Eye (tissue), 1 donor: ENCODE measurements at regions not wholly inside any gene's neighbourhood (a gene's known extent, or its start where the extent isn't known, plus 50 kb on each side); places are given as distances from the start of the nearest gene placed in this dataset.
"Not testable (repeated sequence)": the region's sequence is repeated elsewhere in the genome, so short reads cannot be mapped to it uniquely, and the experiment has no call there.

ENCODE experiments used
- DNase-seq: peaks from one replicate; pipeline ENCODE4 v3.0.0-alpha.2; 2015

GRCh38 chr14:54010981-54011380, 54.4 kb upstream of the BMP4 start:
- peak; percentile 41 for DNase-seq

DNA sequence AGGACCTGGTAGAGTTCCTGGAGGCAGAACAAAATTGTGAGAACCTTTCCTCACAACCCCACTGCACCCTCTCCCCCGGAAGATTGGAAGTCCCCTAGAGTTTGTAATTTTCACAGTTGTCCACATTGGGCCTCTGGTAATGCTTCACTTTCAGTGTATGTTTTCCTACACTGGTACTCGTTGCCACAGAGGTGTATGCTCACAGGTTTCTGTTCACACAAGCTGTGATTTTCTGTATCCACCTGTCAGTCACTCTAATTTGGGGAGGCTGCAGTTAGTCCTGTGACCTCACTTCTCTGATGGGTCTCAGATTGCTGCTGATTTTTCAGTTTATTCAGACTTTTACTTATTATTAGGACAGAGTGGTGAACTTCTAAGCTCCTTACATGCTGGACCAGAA, 66.4 kb upstream of the BMP4 start:
- DNase-seq: no peak

DNA sequence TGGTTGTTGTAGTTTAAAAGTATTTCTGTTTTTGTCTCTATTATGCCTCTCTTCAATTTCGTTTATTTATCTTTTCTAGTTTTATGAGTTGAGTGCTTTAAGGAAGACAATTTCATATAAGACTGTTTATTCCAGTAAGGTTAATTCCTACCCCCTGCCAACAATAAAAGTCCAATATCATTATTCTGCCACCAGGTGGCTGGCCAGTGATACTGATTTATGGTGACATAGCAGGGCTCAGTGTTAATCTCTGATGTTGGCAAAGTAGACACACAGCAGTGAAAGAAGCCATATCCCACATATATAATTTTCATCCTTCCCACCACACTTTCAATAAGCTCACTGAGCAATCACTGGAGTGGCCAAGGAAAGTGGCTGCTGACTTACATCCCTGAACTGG, 69.0 kb upstream of the BMP4 start:
- no peak for DNase-seq

- no peak for DNase-seq
Measured at GRCh38 chr14:54026671-54027070, 70.0 kb upstream of the BMP4 start.

- DNase-seq: not testable (repeated sequence)
Measured at GRCh38 chr14:54030996-54031395, 74.4 kb upstream of the BMP4 start.

GRCh38 chr14:54033285-54033684, 76.7 kb upstream of the BMP4 start:
- not testable (repeated sequence) for DNase-seq

GRCh38 chr14:54038724-54039123, 82.1 kb upstream of the BMP4 start:
- DNase-seq: no peak

DNA sequence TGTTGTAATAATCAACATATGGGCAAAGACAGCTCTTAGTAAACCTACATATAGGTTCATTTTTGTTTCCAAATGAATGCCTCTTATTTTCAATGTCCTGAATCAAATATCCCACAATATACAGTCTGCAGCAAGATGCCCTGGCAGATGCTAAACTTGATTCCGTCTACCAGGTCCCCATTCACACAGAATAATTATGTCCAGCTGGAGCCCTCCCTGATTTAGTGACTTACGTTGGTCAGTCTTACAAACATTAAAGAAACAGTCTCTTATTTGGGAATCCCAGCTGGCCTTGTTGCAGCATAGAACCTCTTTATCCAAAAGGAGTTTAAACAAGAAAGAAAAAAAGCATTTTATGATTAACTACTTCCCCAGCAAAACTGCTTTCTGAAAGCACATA, 82.7 kb upstream of the BMP4 start:
- peak; percentile 3 for DNase-seq

DNA sequence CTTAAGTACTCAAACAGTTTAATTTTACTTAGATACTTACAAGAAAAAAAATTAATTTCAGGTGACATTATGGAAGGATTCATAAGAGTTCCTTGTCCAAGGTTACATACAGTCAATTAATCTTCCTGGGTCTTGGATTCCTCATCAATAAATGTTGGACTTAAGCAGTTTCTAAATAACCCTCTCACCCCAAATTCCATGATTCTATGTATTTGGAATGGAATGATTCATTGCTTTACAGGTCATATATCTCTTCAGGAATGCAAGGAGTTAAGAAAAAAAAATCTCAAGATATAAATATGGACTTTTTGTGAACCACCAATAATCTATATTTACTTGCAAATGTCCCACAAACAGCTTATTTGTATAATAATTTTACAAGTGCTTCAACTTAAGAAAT, 84.2 kb upstream of the BMP4 start:
- DNase-seq: no peak

DNA sequence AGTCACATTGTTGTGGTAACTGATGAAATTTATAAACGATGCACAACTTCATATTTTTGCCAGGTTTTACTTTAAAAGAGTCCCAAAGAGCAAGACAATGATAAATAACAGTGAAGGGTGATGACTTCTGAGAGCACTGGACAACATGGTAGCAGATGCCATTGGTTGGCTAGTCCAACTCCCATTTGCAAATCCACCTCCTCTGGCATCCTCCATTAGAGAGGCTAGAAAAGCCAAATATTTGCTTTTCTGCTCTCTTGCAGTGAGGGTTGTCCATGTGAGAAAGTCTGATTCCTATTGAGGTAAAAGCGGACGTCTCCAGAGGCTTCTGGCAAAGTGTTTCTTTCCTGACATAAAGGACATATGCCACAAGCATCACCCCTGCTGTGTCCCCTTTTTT, 89.6 kb upstream of the BMP4 start:
- DNase-seq: no peak

DNA sequence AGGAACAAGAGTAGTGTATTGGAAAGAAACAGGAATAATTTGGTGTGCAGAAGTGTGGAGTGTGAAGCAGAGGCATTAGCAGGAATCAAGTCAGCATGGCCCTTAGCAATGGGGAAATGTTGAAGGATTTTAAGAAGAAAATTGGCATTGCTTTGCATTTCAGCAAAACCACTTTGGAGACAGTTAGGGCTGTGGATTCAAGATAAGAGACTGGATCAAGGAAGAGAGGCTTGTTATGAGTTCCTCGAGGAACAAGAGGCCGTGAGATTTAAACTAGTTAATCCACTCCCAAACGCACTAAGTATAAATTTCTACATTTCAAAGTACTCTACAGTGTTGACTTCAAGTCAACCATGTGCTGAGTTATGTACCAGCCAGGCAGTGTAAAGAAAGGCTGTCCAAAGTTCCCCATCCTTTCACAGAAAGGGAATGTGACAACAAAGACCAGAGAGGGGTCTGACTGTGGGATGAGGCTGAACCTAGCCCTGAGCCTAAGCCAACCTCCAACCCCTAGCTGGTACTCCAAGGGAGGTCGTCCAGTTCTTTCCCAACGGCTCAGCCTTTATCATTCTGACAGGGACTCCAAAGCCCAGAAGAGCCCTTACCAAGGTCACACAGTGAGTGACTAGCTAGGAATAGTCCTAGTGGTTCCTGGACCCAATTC, 91.2 kb upstream of the BMP4 start:
- DNase-seq: no peak

DNA sequence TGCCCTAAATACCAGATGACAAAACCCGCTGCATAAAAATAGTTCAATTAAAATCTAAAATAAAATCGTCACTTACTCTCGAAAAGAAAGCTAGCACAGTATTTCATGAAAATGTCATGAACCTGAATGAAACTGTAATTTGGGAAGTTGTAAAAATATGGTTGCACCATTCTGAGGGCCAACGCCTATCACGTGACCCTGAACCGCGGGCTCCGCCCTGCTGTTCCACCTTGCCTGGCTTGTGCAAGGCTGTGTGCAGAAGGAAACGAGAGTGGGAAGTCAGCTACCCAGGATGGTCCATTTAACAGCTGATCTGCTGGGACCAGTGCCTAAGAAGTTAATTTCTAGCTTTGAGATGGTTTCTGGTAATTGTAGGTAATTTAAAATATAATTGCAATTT, 91.7 kb upstream of the BMP4 start:
- no peak for DNase-seq

DNA sequence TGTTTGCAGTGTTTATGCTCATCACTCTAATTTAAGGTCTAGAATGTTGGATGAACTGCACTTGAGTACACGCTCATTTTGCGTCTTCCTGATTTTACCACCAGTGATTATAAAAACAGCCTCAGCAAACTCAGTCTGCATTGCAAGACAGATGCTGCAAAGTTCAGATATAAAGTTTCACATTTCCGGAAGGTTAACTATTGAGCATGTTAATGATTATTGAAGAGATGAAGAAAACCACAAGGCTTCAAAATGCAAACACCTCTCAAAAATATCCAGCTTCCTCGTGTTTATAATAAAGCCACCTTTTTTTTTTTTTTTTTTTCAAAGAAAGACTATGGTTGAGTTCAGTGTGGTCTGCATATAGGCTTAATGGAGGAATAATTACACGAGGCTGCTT, 92.1 kb upstream of the BMP4 start:
- DNase-seq: no peak

- no peak for DNase-seq
Measured at GRCh38 chr14:54050759-54051158, 94.1 kb upstream of the BMP4 start.

DNA sequence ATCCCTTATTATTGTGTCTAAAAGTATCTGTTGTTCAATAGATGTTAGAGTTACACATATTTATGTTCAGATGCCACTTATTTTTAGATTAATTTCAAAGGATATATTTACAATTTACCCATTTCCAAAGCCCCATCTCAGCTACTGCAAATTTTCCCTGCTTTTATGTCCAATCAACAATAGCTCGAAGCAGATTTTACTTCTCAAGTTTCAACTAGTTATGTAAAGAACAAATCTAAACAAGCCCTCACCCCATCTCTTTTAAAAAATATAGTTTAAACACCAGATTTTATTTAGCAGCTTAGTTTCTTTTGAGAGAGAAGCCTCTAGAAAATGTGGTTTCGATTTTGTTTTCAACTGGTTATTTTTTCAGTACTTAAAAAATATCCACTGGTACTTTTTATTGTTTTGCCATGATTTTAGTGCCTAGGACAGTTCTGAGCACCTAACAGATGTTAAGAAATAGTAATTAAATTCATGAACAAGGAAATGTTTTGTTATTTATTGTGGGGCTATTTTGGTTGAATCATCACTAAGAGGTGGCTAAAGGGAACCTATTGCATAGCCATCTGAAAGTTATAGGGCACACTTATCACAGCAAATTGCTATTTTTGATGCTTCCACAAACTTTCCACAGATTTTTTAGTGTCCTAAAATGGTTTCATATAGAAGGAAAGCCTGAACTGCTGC, 96.2 kb upstream of the BMP4 start:
- DNase-seq: no peak

DNA sequence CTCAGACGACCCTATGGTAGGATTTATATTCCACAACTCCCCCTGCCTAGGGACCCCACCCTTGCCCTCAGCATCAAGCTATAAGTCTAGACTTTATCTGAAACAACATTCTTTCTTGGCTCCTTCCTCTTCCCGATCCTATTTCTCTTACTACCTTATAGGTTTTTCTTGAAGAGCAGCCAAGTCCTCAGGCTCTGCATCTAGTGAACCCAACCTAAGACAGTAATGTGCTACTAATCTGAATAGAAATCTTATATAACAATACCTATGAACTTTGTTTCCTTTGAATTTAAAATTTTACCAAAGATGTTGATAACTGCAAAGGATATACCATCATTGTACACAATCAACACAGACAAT, 96.7 kb upstream of the BMP4 start:
- no peak for DNase-seq

DNA sequence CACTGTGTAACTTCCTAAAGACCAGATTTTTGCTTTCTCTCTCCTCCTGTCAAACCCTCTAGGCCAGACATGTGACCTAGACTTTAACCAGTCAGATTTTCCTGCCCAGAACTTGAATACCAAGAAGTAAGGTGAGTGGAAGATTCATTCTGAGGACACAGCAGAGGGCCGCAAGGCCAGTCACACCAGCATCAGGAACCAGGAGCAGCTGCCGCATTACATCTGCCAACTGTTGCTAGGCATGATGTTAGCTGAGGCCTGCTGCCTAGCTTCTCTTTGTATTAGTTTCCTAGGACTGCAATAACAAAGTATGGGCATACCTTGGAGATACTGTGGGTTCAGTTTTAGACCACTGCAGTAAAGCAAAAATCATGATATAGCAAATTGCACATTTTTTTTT, 101.9 kb upstream of the BMP4 start:
- DNase-seq: no peak

DNA sequence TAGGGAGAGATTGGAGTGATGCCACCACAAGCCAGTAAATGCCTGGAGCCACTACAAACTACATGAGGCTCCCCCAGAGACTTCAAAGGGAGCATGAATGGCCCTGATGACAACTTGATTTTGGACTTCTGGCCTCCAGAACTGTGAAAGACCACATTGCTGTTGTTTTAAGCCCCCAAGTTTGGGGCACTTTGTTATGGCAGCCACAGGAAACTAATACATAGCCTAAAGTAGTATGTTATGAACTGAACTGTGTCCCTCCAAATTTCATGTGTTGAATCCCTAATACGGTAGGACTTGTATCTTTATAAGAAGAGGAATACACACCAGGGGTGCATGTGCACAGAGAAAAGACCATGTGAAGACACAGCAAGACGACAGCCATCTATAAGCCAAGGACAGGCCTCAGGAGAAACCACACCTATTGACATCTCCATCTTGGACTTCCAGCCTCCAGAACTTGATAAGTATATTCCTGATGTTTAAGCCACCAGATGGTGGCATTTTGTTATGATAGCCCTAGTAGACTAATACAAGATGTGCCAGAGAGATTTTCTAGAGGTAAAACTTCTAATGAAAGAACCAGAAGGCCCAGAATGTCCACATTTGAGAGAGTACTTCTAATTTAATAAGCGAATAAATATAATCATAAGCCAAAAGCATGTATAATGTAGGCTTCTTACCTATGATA, 127.1 kb upstream of the BMP4 start:
- DNase-seq: no peak

- no peak for DNase-seq
Measured at GRCh38 chr14:54085232-54085761, 128.7 kb upstream of the BMP4 start.

DNA sequence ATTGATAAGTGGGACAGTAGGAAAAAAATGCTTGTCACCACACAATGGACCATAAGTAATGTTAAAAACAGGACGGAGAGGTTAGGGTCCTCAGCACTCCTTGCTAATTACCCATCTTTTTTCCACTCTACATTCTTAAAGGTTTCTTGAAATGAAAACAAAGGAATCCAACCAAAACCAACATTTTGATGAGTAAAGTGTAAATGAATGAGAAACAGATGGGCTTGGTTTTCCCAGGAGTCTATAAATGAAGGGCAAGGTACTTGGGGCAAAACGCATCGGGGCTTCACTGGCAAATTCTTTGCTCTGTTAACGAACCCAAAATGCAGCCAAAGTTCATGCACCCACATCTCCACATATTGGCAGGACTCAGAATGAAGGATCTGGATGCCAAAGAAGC, 129.2 kb upstream of the BMP4 start:
- no peak for DNase-seq

DNA sequence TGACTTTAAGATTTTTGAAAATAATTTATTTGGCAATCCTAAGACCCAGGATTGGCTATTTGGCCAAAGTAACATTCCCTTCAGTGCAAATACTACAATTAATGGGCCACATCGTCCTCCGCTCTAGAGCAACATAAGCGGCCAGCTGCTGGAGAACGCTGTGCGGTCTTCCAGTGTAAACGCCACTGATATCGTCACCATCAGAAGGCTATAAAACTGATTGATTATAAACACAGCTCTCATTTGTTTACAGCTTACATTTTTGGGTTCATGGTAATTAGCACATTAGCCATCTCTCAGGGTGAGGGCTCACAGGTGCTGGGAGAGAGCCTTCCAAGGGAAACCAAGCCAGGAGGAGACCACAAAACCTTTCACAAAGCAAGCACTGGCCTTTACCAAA, 130.1 kb upstream of the BMP4 start:
- no peak for DNase-seq

- DNase-seq: no peak
Measured at GRCh38 chr14:54087376-54087775, 130.8 kb upstream of the BMP4 start.

- DNase-seq: no peak
Measured at GRCh38 chr14:54088271-54088670, 131.6 kb upstream of the BMP4 start.

DNA sequence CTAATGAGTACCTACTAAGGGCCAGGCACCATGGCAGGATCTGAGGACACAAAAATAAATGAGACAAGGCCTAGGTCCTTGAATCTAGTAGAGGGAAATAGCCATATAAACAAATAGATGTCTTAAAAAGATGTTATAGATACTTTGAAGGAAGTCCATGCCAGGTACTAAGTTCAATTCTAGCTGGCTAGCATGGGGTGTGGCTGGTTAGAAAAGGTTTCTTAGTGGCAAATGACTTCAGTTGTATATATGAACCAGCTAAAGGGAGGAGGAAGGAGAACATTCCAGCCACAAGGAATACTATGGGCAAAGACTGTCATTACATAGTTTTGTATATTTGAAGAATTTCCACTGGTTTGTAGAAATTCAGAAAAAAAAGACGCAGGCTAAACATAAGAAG, 133.6 kb upstream of the BMP4 start:
- DNase-seq: no peak
